ENCODE measurements at regions not wholly inside any gene's neighbourhood (a gene's known extent, or its start where the extent isn't known, plus 50 kb on each side); places are given as distances from the start of the nearest gene placed in this dataset.

DNA sequence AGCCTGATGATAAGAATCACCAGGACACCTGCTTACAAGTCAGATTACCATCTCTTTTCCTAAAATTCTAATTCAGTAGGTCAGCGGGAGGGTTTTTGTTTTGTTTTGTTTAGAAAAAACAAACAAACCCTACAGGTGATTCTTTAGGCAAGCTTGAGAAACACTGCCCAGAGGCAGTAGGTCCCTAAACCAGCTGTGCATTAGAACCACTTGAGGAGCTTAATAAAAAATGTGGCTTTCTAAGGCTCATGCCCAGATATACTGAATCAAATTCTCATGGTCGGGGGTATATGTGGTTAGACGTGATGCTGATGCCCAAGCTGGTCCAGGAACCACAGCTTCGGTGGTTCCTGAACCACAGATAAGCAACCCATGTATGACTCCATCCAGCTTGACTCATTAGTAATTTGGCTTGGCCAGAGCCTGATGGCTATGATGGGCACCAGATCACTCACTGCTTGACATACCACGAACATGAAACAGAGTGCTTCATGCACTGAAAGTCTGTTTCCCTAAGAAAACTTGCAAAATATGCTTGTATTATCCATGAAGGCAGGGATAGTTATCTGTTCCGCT, 338.1 kb upstream of the F9 start:
- TF ChIP-seq POLR2A (IDR thresholded peaks at IDR 0.05) (no peak), CTCF (IDR thresholded peaks at IDR 0.05) (no peak), EP300 (IDR thresholded peaks at IDR 0.05) (no peak)
